Tibial nerve (tissue), 4 donors: ENCODE measurements at regions not wholly inside any gene's neighbourhood (a gene's known extent, or its start where the extent isn't known, plus 50 kb on each side); places are given as distances from the start of the nearest gene placed in this dataset.

Experiments
- EP300 ChIP-seq, 2 donors: sonication (generic); formaldehyde crosslinking; IDR thresholded peaks; one replicate each; pipeline ENCODE4 v1.6.1; 2017; ENCODE audit warnings: antibody characterized with exemption in 2 of 2, mild to moderate bottlenecking in 1 of 2
- TF ChIP-seq, protein P1 (sequence below), 5 experiments: fragments of 200-600 bp in 3 of 5; fragments of 450-650 bp in 2 of 5; sonication (generic) in 3 of 5; IDR thresholded peaks; one replicate each; pipeline ENCODE4 v1.5.1; 2016 to 2019; ENCODE audit warnings: antibody characterized with exemption in 5 of 5, mild to moderate bottlenecking in 3 of 5, moderate library complexity in 2 of 5

- TF ChIP-seq EP300 (IDR thresholded peaks at IDR 0.05): no peak
- TF ChIP-seq, protein P1, sequence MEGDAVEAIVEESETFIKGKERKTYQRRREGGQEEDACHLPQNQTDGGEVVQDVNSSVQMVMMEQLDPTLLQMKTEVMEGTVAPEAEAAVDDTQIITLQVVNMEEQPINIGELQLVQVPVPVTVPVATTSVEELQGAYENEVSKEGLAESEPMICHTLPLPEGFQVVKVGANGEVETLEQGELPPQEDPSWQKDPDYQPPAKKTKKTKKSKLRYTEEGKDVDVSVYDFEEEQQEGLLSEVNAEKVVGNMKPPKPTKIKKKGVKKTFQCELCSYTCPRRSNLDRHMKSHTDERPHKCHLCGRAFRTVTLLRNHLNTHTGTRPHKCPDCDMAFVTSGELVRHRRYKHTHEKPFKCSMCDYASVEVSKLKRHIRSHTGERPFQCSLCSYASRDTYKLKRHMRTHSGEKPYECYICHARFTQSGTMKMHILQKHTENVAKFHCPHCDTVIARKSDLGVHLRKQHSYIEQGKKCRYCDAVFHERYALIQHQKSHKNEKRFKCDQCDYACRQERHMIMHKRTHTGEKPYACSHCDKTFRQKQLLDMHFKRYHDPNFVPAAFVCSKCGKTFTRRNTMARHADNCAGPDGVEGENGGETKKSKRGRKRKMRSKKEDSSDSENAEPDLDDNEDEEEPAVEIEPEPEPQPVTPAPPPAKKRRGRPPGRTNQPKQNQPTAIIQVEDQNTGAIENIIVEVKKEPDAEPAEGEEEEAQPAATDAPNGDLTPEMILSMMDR (IDR thresholded peaks at IDR 0.05): no peak
Measured at GRCh38 chr1:25049190-25049589, 119.1 kb upstream of the RUNX3 start.
